CD4-positive, alpha-beta T cell treated with Interleukin-6 for 4 hours (primary cell): ENCODE measurements at regions not wholly inside any gene's neighbourhood (a gene's known extent, or its start where the extent isn't known, plus 50 kb on each side); places are given as distances from the start of the nearest gene placed in this dataset.
"Not testable (repeated sequence)": the region's sequence is repeated elsewhere in the genome, so short reads cannot be mapped to it uniquely, and the experiment has no call there.

Source experiments
- DNase-seq: peaks from one replicate; pipeline ENCODE4 v3.0.0-alpha.2; 2020; ENCODE audit warnings: mixed read lengths

DNA sequence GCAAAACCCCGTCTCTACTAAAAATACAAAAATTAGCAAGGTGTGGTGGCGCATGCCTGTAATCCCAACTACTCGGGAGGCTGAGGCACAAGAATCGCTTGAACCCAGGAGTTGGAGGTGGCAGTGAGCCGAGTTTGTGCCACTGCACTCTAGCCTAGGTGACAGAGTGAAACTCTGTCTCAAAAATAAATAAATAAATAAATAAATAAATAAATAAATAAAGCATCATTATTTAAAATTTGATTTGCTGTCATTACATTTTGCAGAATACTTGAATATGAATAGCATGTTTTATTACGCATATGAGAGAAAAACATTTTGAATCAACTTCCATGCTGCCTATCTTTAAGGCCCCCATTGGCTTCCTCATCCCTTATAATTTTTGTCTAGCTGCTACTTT, 53.4 kb upstream of the MED14 start:
- DNase-seq = not testable (repeated sequence)

DNA sequence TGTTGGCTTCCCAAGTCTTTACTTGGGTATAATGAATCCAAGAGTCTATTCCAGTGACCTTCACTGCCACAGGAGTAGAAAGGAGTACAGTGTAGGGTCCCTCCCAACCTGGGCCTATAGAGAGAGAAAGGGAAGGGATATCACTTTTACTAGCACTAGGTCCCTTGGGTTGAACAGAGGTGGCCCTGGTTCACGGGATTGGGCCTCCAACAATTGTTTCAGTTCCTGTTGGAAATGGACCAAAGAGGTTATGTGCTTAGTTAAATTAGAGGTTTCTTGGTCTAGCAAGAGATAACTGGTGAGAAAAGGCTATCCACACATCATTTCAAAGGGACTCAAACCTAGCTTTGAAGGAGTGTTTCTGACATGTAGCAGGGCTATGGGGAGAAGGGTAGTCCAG, 57.1 kb upstream of the MED14 start:
- DNase-seq = no peak

DNA sequence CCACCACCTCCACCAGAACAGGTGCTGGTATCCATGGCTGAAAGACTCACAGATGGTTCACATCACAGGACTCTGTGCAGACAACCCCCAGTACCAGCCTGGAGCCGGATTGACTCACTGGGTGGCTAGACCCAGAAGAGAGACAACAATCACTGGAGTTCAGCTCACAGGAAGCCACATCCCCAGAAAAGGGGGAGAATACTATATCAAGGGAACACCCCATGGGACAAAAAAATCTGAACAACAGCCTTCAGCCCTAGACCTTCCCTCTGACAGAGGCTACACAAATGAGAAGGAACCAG, 59.4 kb upstream of the MED14 start:
- not testable (repeated sequence) for DNase-seq

DNA sequence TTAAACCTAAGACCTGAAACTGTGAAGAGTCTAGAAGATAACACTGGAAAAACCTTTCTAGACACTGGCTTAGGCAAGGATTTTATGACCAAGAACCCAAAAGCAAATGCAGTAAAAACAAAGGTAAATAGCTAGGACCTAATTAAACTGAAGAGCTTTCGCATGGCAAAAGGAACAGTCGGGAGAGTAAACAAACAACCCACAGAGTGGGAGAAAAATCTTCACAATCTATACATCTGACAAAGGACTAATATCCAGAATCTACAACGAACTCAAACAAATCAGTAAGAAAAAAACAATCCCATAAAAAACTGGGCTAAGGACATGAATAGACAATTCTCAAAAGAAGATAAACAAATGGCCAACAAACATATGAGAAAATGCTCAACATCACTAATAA, 64.4 kb upstream of the MED14 start:
- not testable (repeated sequence) for DNase-seq

DNA sequence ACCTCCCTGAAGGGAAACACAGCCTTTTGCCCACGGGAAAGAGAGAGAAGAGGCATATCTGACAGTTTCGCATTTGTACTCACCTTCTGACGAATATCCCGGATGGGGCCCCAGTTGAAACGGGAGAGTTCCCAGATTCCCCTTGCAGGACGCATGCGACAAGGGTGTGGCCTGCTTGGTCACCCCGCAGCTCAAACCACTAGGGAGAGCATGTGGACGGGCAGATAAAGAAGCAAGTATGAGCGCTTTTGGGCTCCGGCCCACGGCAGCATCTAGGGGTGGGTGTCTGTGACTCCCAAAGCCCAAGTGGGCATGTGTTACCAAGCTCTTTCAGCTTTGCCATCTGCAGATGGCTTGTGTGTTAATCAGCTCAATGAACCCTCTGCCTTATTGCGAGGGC, 70.1 kb upstream of the MED14 start:
- DNase-seq = no peak

DNA sequence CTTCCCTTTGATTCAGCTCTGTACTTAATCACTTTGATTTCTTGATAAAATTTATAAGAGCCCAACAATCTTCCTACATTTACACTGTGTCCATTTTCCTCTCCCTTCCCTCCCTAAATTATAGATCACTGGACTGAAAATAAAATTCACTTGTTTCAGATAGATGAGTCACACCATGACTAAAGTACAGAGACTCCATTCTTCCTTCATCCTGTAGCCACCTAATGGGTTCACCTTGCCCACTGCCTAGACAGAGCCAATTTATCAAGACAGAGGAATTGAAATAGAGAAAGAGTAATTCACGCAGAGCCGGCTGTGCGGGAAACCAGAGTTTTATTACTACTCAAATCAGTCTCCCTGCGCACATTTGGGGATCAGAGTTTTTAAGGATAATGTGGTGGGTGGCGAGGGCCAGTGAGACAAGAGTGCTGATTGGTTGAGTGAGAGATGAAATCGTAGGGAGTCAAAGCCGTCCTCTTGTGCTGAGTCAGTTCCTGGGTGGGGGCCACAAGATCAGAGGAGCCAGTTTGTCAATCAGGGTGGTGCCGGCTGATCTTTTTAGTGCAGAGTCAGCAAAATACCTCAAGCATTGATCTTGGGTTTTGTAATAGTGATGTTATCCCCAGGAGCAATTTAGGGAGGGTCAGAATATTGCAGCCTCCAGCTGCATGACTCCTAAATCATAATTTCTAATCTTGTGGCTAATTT, 71.3 kb upstream of the MED14 start:
- no peak for DNase-seq

DNA sequence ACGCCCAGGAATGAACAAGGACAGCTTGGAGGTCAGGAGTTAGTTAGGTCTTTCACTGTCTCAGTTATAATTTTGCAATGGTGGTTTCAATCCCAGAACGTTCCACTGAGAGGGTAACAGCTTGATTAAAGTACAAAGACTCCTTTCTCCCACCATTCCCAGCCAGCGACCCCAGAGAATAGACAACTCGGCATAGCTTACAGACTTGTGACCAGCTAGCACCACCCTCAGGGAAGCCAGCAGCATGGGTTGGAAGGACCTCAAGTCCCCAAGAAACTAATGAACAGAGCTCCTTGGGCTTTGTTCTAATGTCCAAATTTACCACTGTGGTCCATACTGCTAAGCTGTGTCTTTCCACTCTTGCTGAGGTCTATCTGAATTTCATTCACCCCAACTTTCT, 72.0 kb upstream of the MED14 start:
- DNase-seq = no peak

DNA sequence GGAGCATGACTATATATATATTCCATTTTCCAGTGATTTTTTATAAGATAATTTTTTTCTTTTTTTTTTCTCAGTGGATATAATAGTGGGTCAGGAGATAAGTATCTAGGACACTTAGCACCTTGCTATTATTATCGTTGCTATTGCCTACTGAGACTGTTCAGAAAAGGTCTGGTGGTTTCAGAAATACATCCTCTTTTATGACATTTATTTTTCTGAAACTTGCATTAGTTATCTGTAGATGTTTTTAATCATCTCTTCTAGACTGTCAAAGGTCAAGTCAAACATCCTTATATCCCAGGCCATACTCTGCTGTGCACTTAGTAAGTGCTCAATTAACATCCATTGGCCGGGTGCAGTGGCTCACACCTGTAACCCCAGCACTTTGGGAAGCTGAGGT, 72.9 kb upstream of the MED14 start:
- no peak for DNase-seq

DNA sequence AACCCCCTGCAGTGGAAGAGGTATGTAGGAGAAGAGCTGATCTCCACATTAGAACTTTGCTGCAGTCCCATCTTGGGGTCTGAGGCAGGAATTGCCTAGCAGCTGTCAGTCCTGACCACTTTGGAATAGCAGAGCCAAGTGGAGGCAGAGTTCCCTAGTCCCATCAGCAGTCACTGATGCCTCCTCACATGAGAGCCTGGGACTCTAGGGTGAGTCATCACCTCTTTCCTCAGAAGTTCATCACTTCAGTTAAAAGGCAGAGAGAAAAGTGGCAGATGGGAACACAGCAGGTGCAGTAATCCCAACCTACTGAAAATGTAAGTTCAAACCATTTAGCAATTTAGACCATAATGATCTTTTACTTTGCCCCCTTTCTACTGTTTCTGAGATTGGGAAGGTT, 73.9 kb upstream of the MED14 start:
- DNase-seq = no peak

DNA sequence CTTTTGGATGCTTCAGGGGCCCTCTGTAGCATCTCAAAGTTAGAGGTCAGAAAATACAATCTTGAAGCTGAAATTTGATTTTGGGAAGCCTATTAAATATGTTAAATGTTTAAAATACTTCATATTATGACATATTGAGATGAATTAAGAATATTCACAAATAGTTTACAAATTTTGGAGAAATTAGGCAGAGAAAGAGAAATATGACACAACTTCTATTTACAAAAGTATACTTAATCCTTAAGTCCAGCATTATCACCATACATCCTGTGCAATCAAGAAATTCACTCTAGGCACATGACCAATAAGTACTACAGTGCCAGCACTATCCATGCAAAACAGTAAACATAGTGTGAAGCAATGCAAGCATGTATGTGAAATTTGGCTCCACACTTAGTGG, 79.7 kb upstream of the MED14 start:
- not testable (repeated sequence) for DNase-seq

DNA sequence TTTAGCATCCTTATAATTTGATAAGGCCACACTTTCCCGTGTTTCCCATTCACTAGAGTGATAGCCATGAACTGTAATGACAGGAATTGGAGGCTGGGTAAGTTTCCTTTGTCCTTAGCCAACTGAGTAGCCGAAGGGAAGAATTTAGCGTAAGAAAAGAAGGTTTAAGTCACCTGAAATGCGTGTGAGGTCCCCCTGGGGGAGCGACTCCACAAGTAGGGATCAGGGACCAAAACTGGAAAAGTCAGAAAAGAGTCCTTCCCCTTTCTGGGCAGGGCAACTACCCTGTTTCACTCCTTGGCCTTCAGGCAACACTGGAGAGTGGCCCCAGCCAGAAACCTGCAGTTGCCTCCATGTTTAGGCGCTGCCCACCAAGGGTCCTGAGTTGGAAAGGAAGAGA, 81.6 kb upstream of the MED14 start:
- no peak for DNase-seq

DNA sequence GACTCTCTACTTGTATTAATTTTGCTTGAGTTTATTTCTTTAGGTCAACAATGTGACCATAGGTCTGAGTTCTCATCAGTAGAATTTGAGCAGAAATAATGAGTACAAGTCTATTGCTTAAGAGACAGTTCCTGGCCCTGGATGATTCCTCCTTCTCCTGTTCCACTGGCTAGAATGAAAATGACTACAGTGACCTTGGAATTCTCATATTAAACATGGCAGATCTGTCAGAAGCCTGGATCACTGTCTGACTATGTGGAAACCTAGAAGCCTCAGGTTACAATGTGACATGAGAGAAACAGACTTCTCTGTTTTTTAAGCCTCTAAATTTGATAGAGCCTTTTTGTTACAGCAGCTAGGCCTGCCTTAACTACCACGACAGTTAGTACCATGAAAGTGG, 82.9 kb upstream of the MED14 start:
- no peak for DNase-seq

DNA sequence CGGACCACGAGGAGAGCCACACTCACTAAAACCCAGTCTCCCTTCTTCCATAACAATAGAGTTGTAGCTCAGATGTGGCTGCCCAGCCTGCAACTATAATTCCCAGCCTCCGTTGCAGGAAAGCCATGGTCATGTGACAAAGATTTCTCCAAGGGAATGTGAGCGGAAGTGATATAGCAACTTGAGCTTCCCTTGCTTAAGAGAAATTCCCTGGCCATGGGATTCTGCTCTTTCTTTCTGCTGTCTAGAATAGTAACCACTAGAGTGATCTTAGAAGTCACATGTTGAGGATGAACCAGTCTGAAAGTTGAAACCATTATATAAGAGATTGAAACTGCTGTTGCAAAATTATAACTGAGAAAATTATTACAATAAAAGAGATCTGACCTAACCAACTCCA, 86.4 kb upstream of the MED14 start:
- DNase-seq = no peak

DNA sequence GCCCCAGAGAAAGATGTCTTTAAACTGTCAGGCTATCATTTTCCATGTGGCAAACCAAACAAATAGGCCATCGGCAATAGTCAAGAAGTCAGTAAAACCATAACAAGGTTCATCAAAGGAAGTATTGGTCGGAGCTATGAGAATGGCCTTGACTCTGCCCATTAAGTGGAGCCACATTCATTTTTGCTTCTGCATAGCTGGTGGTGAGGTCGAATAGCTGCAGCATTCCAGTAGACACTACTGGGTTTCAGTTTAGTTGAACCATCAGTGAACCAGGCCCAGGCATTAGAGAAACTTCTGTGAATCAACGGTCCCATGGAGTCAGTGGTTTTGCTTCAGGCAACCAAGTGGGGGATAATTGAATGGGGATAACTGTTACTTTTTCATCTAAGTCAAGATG, 92.0 kb upstream of the MED14 start:
- no peak for DNase-seq

DNA sequence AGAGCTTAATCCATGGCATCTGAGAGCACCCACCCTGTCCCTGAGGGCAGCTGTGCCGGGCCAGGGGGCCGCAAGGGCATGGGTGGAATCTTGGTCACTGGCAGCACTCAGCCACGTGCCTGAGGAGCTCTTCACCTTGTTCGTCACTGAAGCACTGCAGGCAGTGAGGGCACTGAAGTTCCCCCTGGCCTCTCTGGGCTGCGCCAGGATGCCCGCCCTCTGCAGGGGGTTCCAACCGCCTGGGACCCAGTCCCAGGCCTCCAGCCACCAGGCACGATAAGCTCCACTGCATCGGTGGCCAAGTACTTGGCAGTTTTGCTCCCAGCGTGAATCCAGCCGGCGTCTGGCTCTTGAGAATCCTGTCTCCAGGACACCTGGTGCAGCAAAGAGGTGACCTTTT, 96.4 kb upstream of the MED14 start:
- DNase-seq = no peak

DNA sequence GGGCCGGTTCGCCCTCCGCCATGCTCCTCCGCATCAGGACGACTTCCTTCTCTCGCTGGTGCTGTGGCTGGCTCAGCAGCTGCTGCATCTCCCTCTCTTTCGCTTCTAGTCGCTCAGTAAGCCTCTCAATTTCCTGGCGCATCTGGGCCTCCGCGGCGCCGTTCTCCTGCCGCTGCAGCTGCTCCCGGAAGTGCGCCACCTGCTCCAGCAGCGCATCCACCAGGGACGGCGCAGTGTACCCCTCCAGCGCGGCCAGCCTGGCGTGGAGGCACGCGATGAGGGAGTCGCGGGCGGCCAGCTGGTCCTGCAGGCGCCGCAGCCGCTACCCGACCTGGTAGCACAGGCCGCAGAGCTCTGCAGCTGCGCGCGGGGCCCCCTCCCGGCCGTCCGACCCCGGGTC, 97.4 kb upstream of the MED14 start:
- no peak for DNase-seq

DNA sequence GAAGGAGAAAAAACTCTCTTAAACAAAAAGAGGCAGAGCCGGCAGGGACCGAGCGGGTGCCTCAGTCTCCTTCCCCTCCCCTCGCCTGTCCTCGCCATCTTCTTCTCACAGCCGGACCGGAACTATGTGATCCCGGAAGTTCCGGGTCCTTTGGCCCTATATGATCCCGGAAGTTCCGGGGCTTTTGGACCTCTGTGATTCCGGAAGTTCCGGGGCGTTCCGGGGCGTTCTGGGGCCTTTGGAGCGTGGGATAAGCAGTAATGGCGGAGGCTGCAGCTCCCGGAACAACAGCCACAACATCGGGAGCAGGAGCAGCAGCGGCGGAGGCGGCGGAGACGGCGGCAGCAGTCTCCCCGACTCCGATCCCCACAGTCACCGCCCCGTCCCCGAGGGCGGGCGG, 98.9 kb upstream of the MED14 start:
- no peak for DNase-seq

DNA sequence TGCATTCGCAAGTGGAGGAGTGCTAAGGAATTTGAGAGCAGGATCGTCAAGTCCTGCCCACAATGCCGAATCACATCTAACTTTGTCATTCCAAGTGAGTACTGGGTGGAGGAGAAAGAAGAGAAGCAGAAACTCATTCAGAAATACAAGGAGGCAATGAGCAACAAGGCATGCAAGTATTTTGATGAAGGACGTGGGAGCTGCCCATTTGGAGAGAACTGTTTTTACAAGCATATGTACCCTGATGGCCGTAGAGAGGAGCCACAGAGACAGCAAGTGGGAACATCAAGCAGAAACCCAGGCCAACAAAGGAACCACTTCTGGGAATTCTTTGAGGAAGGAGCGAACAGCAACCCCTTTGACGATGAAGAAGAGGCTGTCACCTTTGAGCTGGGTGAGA, 100.2 kb upstream of the MED14 start:
- no peak for DNase-seq

DNA sequence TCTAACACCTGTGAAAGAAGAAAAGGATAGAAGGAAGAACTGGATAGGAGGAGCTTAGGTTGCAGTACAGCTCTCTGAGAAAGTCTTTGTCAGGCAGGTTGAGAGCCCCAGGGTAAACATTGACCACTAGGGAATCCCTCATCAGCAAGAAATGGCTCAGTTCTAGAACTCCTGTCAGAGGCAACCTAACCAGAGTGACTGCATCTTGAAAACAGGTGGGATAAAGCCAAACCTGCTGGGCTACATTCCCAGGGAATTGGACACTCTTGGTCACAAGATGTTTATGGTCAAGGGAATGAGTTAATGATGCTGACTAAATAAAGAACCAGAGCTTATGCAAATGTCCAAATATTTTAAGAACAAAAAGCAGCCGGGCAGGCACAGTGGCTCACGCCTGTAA, 108.3 kb upstream of the MED14 start:
- DNase-seq = no peak

DNA sequence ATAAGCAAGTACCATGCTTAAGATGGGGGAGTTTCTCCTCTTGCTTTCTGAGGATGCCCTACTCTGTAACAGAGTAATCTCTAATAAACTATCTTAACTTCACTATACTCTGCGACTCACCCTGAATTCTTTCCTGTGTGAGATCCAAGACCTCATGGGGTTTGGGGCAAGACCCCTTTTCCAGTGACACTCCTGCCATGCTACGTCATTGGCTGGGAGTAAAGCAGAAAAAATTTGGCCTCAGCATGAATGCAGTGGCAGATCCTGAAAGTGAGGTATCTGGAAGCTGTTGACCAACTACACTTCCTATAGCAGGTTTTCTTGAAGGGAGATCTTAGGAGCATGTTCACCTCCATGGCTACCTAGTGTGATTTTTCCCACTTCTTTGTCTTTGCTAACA, 109.1 kb upstream of the MED14 start:
- no peak for DNase-seq

DNA sequence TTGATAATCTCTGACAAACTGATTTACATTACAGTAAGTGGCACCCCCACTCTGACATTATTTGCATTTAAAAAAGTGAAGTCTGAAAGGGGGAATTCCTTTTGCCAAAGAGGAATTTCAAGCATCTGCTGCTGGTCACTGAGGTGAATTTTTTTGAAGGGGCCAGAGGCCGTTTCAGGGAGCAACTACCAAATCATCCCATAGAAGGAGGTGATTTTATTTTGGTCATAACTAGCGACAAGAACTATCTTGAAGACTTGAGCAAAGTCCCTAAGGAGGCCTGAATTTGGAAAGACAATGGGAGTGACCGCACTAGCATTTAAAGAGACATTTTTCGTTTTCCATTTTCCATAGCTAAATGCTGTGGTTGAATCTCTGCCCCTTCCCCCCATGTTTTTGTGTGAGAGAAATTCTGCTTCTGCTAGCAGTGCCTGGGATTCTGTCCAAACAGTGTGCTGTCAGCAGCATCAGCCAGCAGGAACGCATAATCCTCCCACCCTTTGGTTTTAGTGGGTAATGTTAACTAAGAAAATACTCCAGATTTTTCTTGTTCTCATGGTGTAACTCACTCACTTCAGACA, 110.1 kb upstream of the MED14 start:
- DNase-seq = no peak

DNA sequence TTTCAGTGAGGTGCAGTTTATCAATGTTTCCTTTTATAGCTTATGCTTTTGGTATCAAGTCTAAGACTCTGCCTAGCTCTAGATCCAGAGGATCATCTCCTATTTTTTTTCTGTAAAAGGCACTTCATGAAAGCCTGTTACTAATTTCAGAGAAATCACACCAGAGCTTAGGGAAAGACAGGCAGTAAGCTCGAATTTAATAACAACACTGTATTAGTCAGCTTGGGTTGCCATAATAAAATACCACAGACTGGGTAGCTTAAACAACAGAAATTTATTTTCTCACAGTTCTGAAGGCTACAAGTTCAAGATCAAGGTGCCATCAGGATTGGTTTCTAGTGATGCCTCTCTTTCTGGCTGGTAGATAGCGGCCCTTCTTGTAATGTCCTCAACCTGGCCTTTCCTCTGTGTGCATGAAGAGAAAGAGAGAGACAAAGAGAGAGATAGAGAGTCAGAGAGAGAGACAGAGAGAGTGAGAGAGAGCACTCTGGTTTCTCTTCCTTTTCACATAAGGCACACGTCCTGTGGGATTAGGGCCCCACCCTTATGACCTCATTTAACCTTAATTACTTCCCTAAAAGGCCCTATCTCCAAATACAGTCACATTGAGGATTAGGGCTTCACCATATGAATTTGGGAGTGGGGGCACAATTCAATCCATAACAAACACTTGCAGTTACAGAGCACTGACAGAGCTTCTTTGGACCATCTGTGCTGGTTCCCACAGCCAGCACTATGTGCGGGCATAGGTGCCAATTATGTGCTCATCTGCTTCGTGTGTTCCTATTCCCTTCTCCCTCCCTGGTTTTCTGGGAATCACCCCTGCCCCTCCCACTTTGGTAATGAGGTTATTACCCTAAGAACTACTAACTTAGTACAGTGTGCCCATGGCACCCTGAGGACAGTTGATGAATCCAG, 114.8 kb upstream of the MED14 start:
- no peak for DNase-seq

DNA sequence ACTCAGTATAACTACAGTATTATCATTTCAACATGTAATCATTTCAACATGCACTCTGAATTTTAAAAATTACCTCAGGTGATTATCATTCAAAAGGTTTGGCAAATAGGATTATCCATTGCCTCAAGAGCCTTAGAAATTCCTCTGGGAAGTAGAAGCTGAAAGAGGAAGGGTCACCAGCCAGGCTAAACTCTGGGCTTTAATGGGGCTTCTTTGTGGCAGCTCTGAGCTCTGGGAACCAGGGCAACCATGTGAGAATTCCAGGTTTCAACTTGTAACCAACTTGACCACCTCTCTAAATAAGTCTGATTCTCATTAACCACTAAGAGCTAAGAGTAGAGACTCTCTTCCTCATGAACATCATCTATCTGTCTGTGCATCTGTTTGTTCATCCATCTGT, 117.2 kb upstream of the MED14 start:
- no peak for DNase-seq
